HL-60 (cell line): ENCODE measurements at regions not wholly inside any gene's neighbourhood (a gene's known extent, or its start where the extent isn't known, plus 50 kb on each side); places are given as distances from the start of the nearest gene placed in this dataset.
"Not testable (repeated sequence)": the region's sequence is repeated elsewhere in the genome, so short reads cannot be mapped to it uniquely, and the experiment has no call there.

Experiments
- DNase-seq, 2 experiments: peaks; one replicate each; pipeline ENCODE4 v3.0.0-alpha.2; 2010 to 2020; ENCODE audit warnings: low read depth in 1 of 2, low spot score in 1 of 2
- H3K27ac ChIP-seq: fragments of 250-450 bp; sonication (Bioruptor Pico); replicated peaks from 2 replicates; pipeline ENCODE4 v1.5.1; 2020; ENCODE audit warnings: mild to moderate bottlenecking, moderate library complexity
- H3K27me3 ChIP-seq: fragments of 250-450 bp; sonication (Bioruptor Pico); 2 replicates; pipeline ENCODE4 v1.5.1; 2021; ENCODE audit warnings: mild to moderate bottlenecking, moderate library complexity; ENCODE audit not compliant: insufficient read depth, poor library complexity, severe bottlenecking
- H3K4me3 ChIP-seq: replicated peaks from 2 replicates; pipeline ENCODE4 v1.5.1; 2011; ENCODE audit warnings: mild to moderate bottlenecking, control low read depth, low read length; ENCODE audit not compliant: insufficient read depth
- CTCF ChIP-seq: IDR thresholded peaks from one replicate; pipeline ENCODE4 v1.5.1; 2011; ENCODE audit warnings: low read length, control low read depth, inconsistent platforms; ENCODE audit not compliant: insufficient read depth
- GABPA ChIP-seq: IDR thresholded peaks from 2 replicates; pipeline ENCODE4 v1.6.1; 2012; ENCODE audit warnings: low read depth
- POLR2AphosphoS5 ChIP-seq: IDR thresholded peaks from 2 replicates; pipeline ENCODE4 v1.6.1; 2012; ENCODE audit warnings: low read depth
- REST ChIP-seq: IDR thresholded peaks from 2 replicates; pipeline ENCODE4 v1.6.1; 2012; ENCODE audit warnings: low read depth; ENCODE audit not compliant: insufficient replicate concordance
- SPI1 ChIP-seq: IDR thresholded peaks from 2 replicates; pipeline ENCODE4 v1.6.1; 2012; ENCODE audit warnings: low read depth, mild to moderate bottlenecking, borderline replicate concordance

- Histone ChIP-seq H3K27ac (no peak overlapping the region), H3K4me3 (no peak overlapping the region), H3K27me3 (no peaks in the 10 kb centered on the region)
- TF ChIP-seq CTCF (no peak), SPI1 (no peak), GABPA (no peak), REST (no peak), POLR2AphosphoS5 (no peak)
- DNase-seq = no peak
Measured at GRCh38 chr10:131580076-131580652, 268.6 kb upstream of the TCERG1L start.

- no peak for TF ChIP-seq GABPA
- no peak for TF ChIP-seq SPI1
- TF ChIP-seq REST = no peak
- TF ChIP-seq POLR2AphosphoS5 = no peak
- TF ChIP-seq CTCF = no peak
- H3K27ac ChIP-seq = no peak overlapping the region
- no peak for DNase-seq
- no peak overlapping the region for H3K4me3 ChIP-seq
- no peaks in the 10 kb centered on the region for H3K27me3 ChIP-seq
Measured at GRCh38 chr10:131580674-131581073, 269.2 kb upstream of the TCERG1L start.

- not testable (repeated sequence) for DNase-seq, H3K4me3 ChIP-seq, H3K27me3 ChIP-seq, H3K27ac ChIP-seq
Measured at GRCh38 chr10:131581547-131581946, 270.0 kb upstream of the TCERG1L start.

GRCh38 chr10:131584287-131584686 lies 272.8 kb upstream of the TCERG1L start:
- Histone ChIP-seq H3K27ac (no peak overlapping the region), H3K27me3 (no peaks in the 10 kb centered on the region), H3K4me3 (no peak overlapping the region)
- TF ChIP-seq REST (no peak), CTCF (no peak), SPI1 (no peak), POLR2AphosphoS5 (no peak), GABPA (no peak)
- no peak for DNase-seq
